Activated T-cell treated with anti-CD3 and anti-CD28 coated beads, Interleukin-2, amount 50 U/mL, for 24 hours (primary cell): ENCODE measurements at regions not wholly inside any gene's neighbourhood (a gene's known extent, or its start where the extent isn't known, plus 50 kb on each side); places are given as distances from the start of the nearest gene placed in this dataset.
"Not testable (repeated sequence)": the region's sequence is repeated elsewhere in the genome, so short reads cannot be mapped to it uniquely, and the experiment has no call there.

Source experiments
- DNase-seq: peaks from one replicate; pipeline ENCODE4 v3.0.0-alpha.2; 2020
- H3K27ac Mint-ChIP-seq: 2 replicates; pipeline ENCODE4 v1.8.0; 2020; ENCODE audit warnings: mild to moderate bottlenecking, mixed read lengths
- H3K27me3 Mint-ChIP-seq: 2 replicates; pipeline ENCODE4 v1.8.0; 2020; ENCODE audit warnings: mixed read lengths
- H3K36me3 Mint-ChIP-seq: 2 replicates; pipeline ENCODE4 v1.8.0; 2020; ENCODE audit warnings: low read depth, mixed read lengths
- H3K4me1 Mint-ChIP-seq: 2 replicates; pipeline ENCODE4 v1.8.0; 2020; ENCODE audit warnings: low read depth, mixed read lengths
- H3K4me3 Mint-ChIP-seq: 2 replicates; pipeline ENCODE4 v1.8.0; 2020; ENCODE audit warnings: mild to moderate bottlenecking, moderate library complexity, mixed read lengths
- H3K9me3 Mint-ChIP-seq: 2 replicates; pipeline ENCODE4 v1.8.0; 2020; ENCODE audit warnings: mixed read lengths

- not testable (repeated sequence) for H3K27ac Mint-ChIP-seq, H3K27me3 Mint-ChIP-seq, DNase-seq, H3K9me3 Mint-ChIP-seq, H3K4me3 Mint-ChIP-seq, H3K36me3 Mint-ChIP-seq, H3K4me1 Mint-ChIP-seq
Measured at GRCh38 chr17:22044706-22045246, 352.5 kb downstream of the KCNJ18 start.

GRCh38 chr17:22047521-22047920 is 355.2 kb downstream of the KCNJ18 start:
- H3K27ac Mint-ChIP-seq, H3K36me3 Mint-ChIP-seq, DNase-seq, H3K27me3 Mint-ChIP-seq, H3K4me1 Mint-ChIP-seq, H3K4me3 Mint-ChIP-seq, H3K9me3 Mint-ChIP-seq: not testable (repeated sequence)

- not testable (repeated sequence) for H3K4me3 Mint-ChIP-seq, H3K27me3 Mint-ChIP-seq, DNase-seq, H3K27ac Mint-ChIP-seq, H3K4me1 Mint-ChIP-seq, H3K9me3 Mint-ChIP-seq, H3K36me3 Mint-ChIP-seq
Measured at GRCh38 chr17:22048226-22048625, 355.9 kb downstream of the KCNJ18 start.

GRCh38 chr17:22050766-22051165 is 358.4 kb downstream of the KCNJ18 start:
- not testable (repeated sequence) for H3K4me3 Mint-ChIP-seq, DNase-seq, H3K27me3 Mint-ChIP-seq, H3K9me3 Mint-ChIP-seq, H3K27ac Mint-ChIP-seq, H3K36me3 Mint-ChIP-seq, H3K4me1 Mint-ChIP-seq

GRCh38 chr17:22052715-22053114 is 360.4 kb downstream of the KCNJ18 start:
- not testable (repeated sequence) for H3K27me3 Mint-ChIP-seq, H3K9me3 Mint-ChIP-seq, H3K4me3 Mint-ChIP-seq, H3K36me3 Mint-ChIP-seq, H3K27ac Mint-ChIP-seq, H3K4me1 Mint-ChIP-seq, DNase-seq

GRCh38 chr17:22056566-22056965 is 364.2 kb downstream of the KCNJ18 start:
- not testable (repeated sequence) for H3K4me3 Mint-ChIP-seq, DNase-seq, H3K27ac Mint-ChIP-seq, H3K4me1 Mint-ChIP-seq, H3K36me3 Mint-ChIP-seq, H3K9me3 Mint-ChIP-seq, H3K27me3 Mint-ChIP-seq

- not testable (repeated sequence) for H3K27ac Mint-ChIP-seq, H3K27me3 Mint-ChIP-seq, H3K9me3 Mint-ChIP-seq, DNase-seq, H3K36me3 Mint-ChIP-seq, H3K4me1 Mint-ChIP-seq, H3K4me3 Mint-ChIP-seq
Measured at GRCh38 chr17:22075918-22076317, 383.6 kb downstream of the KCNJ18 start.

- not testable (repeated sequence) for H3K36me3 Mint-ChIP-seq, H3K4me3 Mint-ChIP-seq, H3K4me1 Mint-ChIP-seq, DNase-seq, H3K27me3 Mint-ChIP-seq, H3K27ac Mint-ChIP-seq
- H3K9me3 Mint-ChIP-seq: peaks cover 19% of the 10 kb centered on the region
Measured at GRCh38 chr17:22088589-22088988, 396.3 kb downstream of the KCNJ18 start.

- DNase-seq: no peak
- H3K27ac Mint-ChIP-seq: no peak overlapping the region
- H3K27me3 Mint-ChIP-seq: no peaks in the 10 kb centered on the region
- H3K36me3 Mint-ChIP-seq: no peaks in the 10 kb centered on the region
- peaks cover 21% of the 10 kb centered on the region for H3K9me3 Mint-ChIP-seq
- H3K4me1 Mint-ChIP-seq: no peaks in the 10 kb centered on the region
- H3K4me3 Mint-ChIP-seq: no peak overlapping the region
Measured at GRCh38 chr17:22090263-22090935, 398.1 kb downstream of the KCNJ18 start.

- H3K27ac Mint-ChIP-seq, DNase-seq, H3K4me1 Mint-ChIP-seq, H3K27me3 Mint-ChIP-seq, H3K4me3 Mint-ChIP-seq, H3K36me3 Mint-ChIP-seq: not testable (repeated sequence)
- peaks cover 21% of the 10 kb centered on the region for H3K9me3 Mint-ChIP-seq
Measured at GRCh38 chr17:22091041-22091679, 398.8 kb downstream of the KCNJ18 start.

- H3K4me3 Mint-ChIP-seq, H3K27ac Mint-ChIP-seq, H3K27me3 Mint-ChIP-seq, H3K4me1 Mint-ChIP-seq, DNase-seq, H3K36me3 Mint-ChIP-seq: not testable (repeated sequence)
- peaks cover 21% of the 10 kb centered on the region for H3K9me3 Mint-ChIP-seq
Measured at GRCh38 chr17:22091840-22092239, 399.5 kb downstream of the KCNJ18 start.

- not testable (repeated sequence) for H3K27me3 Mint-ChIP-seq, H3K27ac Mint-ChIP-seq, DNase-seq, H3K9me3 Mint-ChIP-seq, H3K4me3 Mint-ChIP-seq, H3K4me1 Mint-ChIP-seq, H3K36me3 Mint-ChIP-seq
Measured at GRCh38 chr17:22095414-22095813, 403.1 kb downstream of the KCNJ18 start.

- not testable (repeated sequence) for H3K36me3 Mint-ChIP-seq, H3K9me3 Mint-ChIP-seq, H3K4me3 Mint-ChIP-seq, DNase-seq, H3K27me3 Mint-ChIP-seq, H3K27ac Mint-ChIP-seq, H3K4me1 Mint-ChIP-seq
Measured at GRCh38 chr17:22099633-22100032, 407.3 kb downstream of the KCNJ18 start.

GRCh38 chr17:22102177-22102576 is 409.9 kb downstream of the KCNJ18 start:
- no peak for DNase-seq

GRCh38 chr17:22116720-22117119 is 424.4 kb downstream of the KCNJ18 start:
- H3K27ac Mint-ChIP-seq, H3K4me1 Mint-ChIP-seq, H3K9me3 Mint-ChIP-seq: not testable (repeated sequence)

More at GRCh38 chr17:22102177-22102576, 409.9 kb downstream of the KCNJ18 start:
- H3K4me3 Mint-ChIP-seq: no peak overlapping the region
- H3K4me1 Mint-ChIP-seq: no peaks in the 10 kb centered on the region
- peaks cover 9% of the 10 kb centered on the region for H3K9me3 Mint-ChIP-seq
- H3K27ac Mint-ChIP-seq: no peak overlapping the region
- H3K36me3 Mint-ChIP-seq: no peaks in the 10 kb centered on the region
- H3K27me3 Mint-ChIP-seq: no peaks in the 10 kb centered on the region

More at GRCh38 chr17:22116720-22117119, 424.4 kb downstream of the KCNJ18 start:
- H3K27me3 Mint-ChIP-seq, DNase-seq, H3K4me3 Mint-ChIP-seq, H3K36me3 Mint-ChIP-seq: not testable (repeated sequence)
